Erythroblast (primary cell): ENCODE measurements at regions not wholly inside any gene's neighbourhood (a gene's known extent, or its start where the extent isn't known, plus 50 kb on each side); places are given as distances from the start of the nearest gene placed in this dataset.

ENCODE experiments used
- GATA1 ChIP-seq: IDR thresholded peaks from 2 replicates; pipeline ENCODE4 v1.6.1; 2011; ENCODE audit warnings: low read depth, mild to moderate bottlenecking, control low read depth, low read length, moderate library complexity
- POLR2A ChIP-seq: IDR thresholded peaks from 2 replicates; pipeline ENCODE4 v1.6.1; 2011; ENCODE audit warnings: mild to moderate bottlenecking, low read length

DNA sequence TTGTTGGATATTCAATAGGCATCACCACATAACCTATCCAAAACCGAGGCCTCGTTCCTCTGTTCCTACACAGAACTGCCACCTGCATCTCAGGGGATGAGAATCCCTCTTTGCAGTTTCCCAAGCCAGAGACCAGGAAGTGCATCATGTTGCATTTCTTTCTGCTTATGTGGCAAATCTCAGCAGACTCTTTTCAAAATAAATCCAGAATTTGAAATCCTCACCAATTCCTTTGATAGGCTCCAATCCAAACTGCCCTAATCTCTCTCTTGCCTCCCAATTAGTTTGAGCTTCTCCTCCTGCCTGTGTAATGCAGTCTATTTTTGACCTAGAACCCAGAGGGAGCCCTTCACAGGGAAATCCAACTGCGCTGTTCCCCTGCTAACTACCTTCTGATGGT is 215.5 kb downstream of the RNF144A start:
- TF ChIP-seq POLR2A (no peak), GATA1 (no peak)
